ENCODE measurements at regions not wholly inside any gene's neighbourhood (a gene's known extent, or its start where the extent isn't known, plus 50 kb on each side); places are given as distances from the start of the nearest gene placed in this dataset.

GRCh38 chr4:179872755-179873154 is 2370.4 kb upstream of the TENM3 start:
- TF ChIP-seq, protein P1, sequence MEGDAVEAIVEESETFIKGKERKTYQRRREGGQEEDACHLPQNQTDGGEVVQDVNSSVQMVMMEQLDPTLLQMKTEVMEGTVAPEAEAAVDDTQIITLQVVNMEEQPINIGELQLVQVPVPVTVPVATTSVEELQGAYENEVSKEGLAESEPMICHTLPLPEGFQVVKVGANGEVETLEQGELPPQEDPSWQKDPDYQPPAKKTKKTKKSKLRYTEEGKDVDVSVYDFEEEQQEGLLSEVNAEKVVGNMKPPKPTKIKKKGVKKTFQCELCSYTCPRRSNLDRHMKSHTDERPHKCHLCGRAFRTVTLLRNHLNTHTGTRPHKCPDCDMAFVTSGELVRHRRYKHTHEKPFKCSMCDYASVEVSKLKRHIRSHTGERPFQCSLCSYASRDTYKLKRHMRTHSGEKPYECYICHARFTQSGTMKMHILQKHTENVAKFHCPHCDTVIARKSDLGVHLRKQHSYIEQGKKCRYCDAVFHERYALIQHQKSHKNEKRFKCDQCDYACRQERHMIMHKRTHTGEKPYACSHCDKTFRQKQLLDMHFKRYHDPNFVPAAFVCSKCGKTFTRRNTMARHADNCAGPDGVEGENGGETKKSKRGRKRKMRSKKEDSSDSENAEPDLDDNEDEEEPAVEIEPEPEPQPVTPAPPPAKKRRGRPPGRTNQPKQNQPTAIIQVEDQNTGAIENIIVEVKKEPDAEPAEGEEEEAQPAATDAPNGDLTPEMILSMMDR (IDR thresholded peaks at IDR 0.05 in 4 of 5, conservative IDR thresholded peaks at IDR 0.05 in 1 of 5), result no peak
- no peak for TF ChIP-seq POLR2A (IDR thresholded peaks at IDR 0.05)

All from gastrocnemius medialis (tissue), 4 donors.